HCT116 (cell line): ENCODE measurements at regions not wholly inside any gene's neighbourhood (a gene's known extent, or its start where the extent isn't known, plus 50 kb on each side); places are given as distances from the start of the nearest gene placed in this dataset.

ENCODE experiments used
- CEBPB ChIP-seq: IDR thresholded peaks from 2 replicates; pipeline ENCODE4 v1.6.1; 2012; ENCODE audit warnings: low read depth
- CTCF ChIP-seq, 3 experiments: fragments of 200-600 bp in 1 of 3; sonication (generic) in 1 of 3; IDR thresholded peaks in 2 of 3; conservative IDR thresholded peaks in 1 of 3; 2 replicates each; pipeline ENCODE4 v1.5.1; 2012 to 2017; ENCODE audit warnings: low read depth in 2 of 3, low read length in 2 of 3, antibody characterized with exemption in 1 of 3, borderline replicate concordance in 1 of 3, control low read depth in 1 of 3, mild to moderate bottlenecking in 1 of 3, mixed read lengths in 1 of 3, mixed run types in 1 of 3, moderate library complexity in 1 of 3; ENCODE audit not compliant: insufficient read depth in 1 of 3
- POLR2A ChIP-seq: IDR thresholded peaks from 2 replicates; pipeline ENCODE4 v1.7.0; 2011; ENCODE audit warnings: borderline replicate concordance; ENCODE audit not compliant: insufficient read depth, insufficient read length; ENCODE audit errors: extremely low read depth
- TCF7L2 ChIP-seq: IDR thresholded peaks from 2 replicates; pipeline ENCODE4 v1.7.0; 2011; ENCODE audit warnings: borderline replicate concordance, inconsistent platforms; ENCODE audit not compliant: insufficient read depth, insufficient read length; ENCODE audit errors: extremely low read depth
- ZFX ChIP-seq: fragments of 450-650 bp; IDR thresholded peaks from 2 replicates; pipeline ENCODE4 v1.6.1; 2017
- TF ChIP-seq, protein P1 (sequence below): IDR thresholded peaks from 2 replicates; pipeline ENCODE4 v1.6.1; 2011; ENCODE audit warnings: mild to moderate bottlenecking, low read length, moderate library complexity; ENCODE audit not compliant: insufficient replicate concordance; ENCODE audit errors: extremely low read depth

DNA sequence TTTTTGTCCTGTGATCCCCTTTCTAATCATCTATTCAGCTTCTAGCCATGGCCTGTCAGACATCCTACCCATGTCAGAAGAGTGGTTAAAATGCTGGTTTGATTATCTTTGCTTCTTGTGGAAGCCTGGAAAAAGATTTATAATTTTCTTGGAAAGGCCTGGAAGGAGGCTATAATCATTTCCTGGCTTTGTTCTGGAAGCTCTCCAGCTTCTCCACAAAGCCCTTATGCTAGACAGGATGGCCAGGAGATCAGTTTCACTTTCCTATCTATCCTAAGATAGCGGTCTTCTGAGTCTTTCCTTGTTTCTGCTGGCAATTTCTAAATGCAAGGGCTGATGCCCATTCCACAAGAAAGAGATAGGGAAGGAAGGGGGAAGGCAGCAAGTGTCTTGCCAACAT lies 90.9 kb upstream of the SLC44A3 start:
- TF ChIP-seq POLR2A (no peak), CEBPB (no peak), CTCF (IDR thresholded peaks at IDR 0.05 in 2 of 3, conservative IDR thresholded peaks at IDR 0.05 in 1 of 3; ENCODE audit: borderline replicate concordance in 1 of 3, insufficient read depth in 1 of 3, low read depth in 2 of 3, low read length in 2 of 3) (no peak), ZFX (no peak), TCF7L2 (no peak)
- TF ChIP-seq, protein P1, sequence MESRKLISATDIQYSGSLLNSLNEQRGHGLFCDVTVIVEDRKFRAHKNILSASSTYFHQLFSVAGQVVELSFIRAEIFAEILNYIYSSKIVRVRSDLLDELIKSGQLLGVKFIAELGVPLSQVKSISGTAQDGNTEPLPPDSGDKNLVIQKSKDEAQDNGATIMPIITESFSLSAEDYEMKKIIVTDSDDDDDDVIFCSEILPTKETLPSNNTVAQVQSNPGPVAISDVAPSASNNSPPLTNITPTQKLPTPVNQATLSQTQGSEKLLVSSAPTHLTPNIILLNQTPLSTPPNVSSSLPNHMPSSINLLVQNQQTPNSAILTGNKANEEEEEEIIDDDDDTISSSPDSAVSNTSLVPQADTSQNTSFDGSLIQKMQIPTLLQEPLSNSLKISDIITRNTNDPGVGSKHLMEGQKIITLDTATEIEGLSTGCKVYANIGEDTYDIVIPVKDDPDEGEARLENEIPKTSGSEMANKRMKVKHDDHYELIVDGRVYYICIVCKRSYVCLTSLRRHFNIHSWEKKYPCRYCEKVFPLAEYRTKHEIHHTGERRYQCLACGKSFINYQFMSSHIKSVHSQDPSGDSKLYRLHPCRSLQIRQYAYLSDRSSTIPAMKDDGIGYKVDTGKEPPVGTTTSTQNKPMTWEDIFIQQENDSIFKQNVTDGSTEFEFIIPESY, result no peak
